Stimulated activated CD8-positive, alpha-beta memory T cell treated with anti-CD3 and anti-CD28 coated beads, Interleukin-7, amount 100 ng/mL, for 1 hour (primary cell): ENCODE measurements at regions not wholly inside any gene's neighbourhood (a gene's known extent, or its start where the extent isn't known, plus 50 kb on each side); places are given as distances from the start of the nearest gene placed in this dataset.

Source experiments
- DNase-seq, 2 donors: peaks; one replicate each; pipeline ENCODE4 v3.0.0-alpha.2; 2020; ENCODE audit warnings: low read depth in 2 of 2

DNA sequence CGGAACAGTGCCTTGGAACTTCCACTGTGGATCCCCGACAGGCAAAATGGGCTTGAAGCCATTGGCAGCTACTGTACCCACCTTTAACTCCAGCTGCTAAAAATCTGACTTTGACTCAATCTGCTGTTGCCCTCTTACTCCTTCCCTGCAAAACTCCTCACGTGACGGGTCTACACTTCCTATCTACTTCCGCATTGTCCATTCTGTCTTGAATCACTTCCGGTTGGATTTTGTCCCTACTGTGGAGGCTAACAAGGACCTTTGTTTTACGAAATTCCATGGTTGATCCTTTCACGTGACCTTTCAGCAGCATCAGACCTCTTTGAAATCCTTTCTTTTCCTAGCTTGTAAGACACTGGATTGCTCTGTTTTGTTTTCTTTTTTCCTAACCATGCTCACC lies 268.4 kb downstream of the PRDM2 start:
- no peak for DNase-seq

DNA sequence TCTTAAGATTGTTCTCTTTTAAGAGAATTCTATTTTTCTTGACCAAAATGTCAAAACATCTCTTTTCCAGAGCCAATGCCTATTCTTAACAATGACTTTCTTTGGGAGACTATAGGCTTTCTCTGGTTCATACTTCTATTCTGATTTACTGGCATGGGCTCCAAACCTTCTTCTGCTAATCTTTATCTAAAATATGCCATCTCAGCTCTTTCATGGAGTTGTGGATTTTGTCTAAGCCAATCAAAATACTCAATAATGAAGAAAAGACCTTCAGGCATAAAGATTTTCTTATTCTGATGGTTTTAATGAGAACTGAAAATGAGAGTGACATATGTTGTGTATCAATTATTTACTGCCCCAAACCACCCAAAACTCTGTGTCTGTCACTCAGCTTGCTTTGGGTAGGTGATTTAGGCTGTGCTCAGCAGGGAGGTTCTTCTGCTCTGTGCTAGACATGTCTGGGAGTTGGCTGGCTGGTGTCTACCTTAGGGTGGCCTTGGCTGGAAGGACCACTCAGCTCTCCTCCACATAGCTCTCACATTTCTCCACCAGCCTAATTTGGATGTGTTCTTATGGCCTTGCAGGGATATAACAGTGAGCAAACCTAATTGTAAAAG lies 270.8 kb downstream of the PRDM2 start:
- no peak for DNase-seq

DNA sequence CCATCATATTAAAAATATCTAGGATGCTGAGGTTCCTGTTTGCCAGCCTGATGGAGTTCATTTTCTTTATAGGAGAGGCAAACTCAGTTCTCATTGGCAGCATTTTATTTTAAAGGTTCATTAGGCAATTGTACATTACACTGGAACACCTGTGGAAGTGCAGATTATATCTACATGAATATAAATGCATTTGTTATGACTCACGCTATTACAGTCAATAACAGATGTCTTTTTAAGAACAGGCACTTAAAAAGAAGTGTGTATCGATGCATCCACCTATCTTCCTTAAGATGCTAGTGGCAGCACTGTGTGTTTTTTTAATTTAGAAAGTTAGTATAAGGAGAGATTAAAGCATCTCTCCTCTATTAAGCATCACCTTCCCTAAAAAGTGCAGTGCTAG lies 276.5 kb downstream of the PRDM2 start:
- no peak for DNase-seq

DNA sequence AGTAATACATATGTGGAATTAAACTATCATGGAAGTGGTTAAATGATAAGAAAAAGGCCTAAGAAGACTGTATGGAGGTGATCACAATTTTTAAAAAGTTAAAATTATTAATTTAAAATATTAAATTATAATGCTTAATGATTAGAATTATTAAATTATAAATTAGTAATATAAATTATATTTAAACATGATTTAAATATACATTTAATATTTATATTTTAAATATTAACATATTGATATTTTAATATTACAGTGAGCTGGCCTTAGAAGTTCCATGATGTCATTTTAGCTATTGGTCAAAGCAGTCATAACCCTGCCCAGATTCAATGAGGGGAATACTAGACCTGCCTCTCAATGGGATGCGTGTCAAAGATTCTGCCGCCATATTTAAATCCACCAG lies 281.2 kb downstream of the PRDM2 start:
- DNase-seq = no peak

DNA sequence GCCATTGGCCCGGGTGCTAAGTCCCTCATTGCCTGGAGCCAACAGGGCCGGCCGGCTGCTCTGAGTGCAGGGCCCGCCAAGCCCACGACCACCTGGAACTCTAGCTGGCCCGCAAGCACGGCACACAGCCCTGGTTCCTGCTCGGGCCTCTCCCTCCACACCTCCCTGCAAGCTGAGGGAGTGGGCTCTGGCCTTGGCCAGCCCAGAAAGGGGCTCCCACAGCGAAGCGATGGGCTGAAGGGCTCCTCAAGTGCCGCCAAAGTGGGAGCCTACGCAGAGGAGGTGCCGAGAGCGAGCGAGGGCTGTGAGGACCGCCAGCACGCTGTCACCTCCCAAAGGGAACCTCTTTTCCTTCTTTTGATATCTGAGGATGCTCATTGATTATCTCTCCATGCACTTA lies 283.4 kb downstream of the PRDM2 start:
- DNase-seq = no peak

DNA sequence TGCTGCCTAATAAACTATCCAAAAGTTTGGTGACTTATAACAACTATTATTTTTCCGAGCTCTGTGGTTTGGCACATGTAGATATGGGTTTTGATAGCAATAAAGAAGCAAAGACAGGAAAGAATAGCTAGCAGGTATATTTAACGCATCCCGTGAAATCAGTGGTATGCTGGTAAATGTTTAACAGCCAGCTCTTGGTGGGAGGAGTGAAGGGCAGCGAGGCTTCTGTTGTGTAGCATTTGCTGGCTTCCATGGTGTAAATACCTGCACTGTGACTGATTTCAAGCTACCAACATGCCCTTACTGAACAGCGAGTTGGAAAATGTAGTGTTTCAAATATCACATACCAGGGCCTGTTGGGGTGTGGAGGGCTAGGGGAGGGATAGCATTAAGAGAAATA lies 291.0 kb downstream of the PRDM2 start:
- DNase-seq = no peak

DNA sequence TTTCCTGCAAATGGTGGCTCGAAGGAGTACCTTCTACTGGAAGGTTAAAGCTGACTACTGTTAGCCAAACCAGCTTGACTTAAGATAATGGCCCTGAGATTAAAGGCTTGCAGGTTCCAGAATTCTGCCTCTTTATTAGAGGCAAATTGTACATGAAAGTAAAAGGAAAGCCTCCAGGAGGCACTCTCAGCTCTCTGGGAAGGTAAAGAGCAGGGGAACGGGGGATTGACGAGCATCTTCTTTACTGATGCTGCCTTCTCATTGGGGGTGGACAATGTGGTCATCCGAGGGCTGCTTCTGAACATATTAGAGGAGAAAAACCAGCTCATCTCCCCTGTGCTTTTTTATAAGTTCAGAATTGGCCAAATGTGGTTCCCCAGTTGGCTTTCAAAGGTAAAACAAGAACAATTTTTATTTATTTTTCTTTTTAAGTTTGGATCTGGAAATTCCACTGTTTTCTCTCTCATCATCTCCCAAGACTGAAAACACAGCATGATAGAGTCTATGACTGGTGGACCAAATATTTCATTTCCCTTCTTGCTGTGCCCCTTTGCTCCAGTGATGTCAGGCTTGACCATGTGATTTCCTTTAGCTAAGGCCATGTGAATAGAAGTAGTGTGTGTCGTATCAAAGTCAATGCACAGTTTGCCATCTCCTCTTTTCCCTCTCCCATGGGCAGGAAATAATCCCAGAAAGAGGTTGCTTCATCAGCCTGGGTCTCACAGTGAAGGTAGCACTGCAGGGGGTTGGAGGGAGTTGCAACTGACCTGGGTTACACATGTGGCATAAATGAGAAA lies 292.7 kb downstream of the PRDM2 start:
- DNase-seq = no peak

DNA sequence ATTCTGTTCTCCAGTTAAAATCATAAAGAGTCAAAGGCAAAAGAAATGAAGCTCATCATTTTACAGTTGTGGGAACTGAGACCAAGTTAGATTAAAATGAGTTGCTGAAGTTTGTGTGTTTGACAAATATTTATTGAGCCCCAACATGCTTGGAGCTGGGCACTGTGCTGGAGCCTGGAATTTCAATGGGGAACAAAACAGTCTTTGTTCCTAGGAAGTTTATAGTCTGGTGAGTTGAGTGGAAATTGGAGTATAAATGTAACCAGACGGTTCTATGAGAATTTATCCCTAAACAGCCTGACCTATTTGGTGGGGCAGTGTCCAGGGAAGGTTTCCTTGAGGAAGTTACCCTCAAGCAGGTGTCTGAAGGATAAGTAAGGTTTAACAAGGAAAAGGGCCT lies 294.4 kb downstream of the PRDM2 start:
- no peak for DNase-seq

DNA sequence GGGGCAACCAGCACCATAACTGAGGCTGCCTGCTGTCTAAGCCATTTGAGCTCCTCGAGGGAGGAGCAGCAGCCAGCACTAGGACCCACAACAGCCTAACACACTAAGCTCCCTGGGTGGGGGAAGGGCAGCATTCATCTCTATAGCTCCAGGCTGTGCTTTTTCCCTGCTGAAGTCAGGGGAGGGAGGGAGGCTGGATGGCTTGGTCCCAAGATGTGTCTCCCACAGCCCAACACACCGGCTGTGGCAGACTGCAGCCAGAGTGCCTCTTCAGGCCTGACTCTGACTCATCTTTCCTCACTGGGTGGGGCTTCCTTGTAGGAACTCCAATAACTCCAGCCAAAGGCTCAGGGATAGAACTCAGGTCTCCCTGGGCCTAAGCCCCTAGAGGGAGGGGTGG lies 296.3 kb downstream of the PRDM2 start:
- DNase-seq = no peak

DNA sequence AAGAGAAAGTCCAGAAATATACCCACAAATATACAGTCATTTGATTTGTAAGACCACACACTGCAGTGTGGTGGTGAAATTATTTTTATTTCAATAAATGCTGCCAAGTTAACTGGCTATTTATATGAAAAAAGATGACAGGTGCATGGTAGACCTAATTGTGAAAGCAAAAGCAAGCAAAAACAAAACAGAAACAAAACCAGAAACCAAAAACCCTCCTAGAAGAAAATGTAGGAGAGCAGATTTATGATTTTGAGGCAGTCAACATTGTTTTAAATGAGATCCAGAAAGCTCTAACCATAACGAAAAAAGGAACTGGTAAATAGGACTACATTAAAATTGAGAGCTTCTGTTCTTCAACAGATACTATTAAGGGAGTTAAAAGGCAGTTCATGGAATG lies 303.6 kb downstream of the PRDM2 start:
- DNase-seq = no peak

DNA sequence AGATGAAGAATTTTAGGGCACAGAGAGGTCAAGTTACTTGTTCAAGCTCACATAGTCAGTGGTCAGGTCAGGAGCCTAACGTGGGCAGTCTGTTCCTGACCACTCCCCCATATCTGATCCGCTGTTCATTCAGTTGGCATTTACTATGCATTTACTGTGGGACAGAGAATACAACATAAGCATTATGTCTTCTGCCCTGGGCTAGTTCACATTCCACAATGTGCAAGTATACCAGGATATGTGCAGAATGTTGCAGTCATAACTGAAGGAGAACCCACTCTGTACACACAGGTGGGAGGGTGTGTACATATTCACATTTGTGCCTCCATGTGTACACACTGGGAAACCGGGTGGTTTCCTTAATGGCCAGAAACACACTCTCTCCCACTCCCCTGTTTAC lies 309.6 kb downstream of the PRDM2 start:
- DNase-seq = no peak

DNA sequence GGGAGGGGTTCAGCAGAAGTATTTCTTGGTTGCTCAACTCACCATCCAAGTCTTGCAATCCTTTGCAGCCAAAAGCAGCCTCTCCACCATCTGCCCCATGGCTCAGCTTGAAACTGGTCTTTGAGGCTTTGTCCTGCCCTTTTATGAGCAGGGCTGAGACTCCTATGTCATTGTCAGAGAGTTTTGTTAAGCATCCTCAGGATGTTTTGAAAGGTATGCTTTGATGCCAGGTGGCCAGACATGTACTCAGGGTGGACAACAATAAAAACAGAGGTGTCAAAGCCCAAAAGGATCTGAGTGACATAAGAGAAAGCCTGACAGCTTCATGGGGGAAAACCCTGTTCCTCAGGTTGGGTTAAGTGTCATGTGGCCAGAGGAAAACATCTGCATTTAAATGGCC lies 310.5 kb downstream of the PRDM2 start:
- no peak for DNase-seq

DNA sequence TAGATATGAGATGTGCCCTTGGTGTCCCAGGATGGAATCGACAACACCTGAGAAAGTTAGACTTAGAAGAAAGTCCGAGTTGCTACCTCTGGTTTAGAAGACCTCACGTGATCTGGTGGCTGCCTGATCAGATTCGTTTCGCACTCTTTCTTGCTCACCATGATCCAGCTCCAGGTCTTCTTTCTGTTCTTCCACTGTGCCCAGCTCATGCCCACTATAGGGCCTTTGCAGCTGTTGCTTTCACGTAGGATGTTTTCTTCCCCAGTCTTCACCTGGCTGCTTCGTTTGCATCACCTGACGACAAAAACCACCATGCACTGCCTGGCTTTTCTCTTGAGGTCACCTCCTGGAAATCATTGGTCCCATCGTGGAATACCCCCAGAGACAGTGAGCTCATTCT lies 311.1 kb downstream of the PRDM2 start:
- DNase-seq = no peak

DNA sequence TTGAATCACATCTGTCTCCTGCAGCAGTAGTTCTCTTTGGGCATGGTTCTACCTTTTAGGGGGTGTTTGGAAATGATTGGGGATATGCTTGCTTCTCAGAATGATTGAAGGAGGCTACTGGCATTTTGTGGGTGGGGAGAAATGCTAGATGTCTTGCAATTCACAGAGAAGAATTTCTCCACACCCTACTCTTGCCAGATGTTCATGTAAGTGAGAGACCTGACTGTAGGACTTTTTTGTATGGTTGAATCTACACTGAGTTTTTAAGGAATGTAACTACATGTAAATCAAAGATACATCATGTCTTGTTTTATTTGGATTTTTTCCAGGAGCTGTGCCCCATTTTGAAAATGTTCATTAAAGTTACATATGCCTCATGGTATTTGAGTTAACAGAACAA lies 311.9 kb downstream of the PRDM2 start:
- DNase-seq = no peak

DNA sequence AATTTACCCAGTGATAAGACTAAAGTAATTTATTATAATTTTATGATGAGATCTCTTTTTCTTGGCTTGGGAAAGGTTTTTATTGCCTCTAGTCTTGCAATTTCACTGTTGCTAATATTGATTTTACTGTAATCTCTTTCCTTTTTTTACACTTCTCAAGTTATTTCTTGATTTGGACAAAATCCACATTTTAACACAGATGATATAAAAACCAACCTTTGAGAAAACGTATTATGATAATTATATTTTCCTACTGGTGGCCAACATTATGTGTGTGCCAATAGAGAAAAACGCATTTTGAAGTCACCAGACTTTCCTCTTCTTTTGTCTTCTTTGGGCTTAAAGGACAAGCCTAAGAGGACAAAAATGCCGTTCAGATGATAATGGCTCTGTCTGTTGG lies 314.9 kb downstream of the PRDM2 start:
- no peak for DNase-seq

DNA sequence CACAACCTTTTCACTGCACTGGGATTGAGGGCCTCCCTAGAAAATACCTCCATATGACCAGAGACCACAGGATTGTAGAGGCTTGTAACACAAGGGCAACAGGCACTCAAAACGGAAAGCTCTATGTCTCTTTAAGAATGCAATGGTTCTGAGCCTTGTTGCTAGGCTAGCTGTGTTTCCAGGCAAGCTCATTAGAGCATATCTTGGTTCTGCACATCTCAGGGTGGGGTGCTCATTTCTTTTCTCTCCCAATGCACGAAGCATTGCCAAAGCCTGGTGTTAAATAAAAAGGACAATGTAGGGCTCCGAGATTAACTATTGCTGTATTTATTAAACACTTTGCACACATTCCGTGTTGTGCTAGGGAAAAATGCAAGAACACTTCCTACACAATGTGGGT lies 315.9 kb downstream of the PRDM2 start:
- no peak for DNase-seq

DNA sequence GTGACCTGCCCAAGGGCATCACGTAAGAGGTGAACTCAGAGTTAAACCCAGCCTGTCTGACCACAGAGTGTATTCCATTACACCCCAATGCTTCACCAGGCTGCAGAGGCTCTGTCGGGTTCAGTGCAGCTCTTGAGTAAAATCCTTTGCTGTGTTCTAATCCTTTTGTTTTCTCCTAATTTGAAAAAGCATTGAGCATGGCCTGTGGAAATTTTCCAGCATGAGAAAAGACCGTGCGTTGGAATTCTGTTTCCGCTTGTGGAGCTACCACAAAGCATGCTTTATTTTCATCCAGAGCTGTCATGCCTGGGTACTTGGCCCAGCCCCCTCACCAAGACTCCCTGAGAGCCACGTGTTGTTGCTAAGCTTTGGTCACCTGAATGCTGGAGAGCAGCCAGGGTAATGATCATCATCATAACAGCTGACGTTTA lies 317.6 kb downstream of the PRDM2 start:
- DNase-seq = no peak

DNA sequence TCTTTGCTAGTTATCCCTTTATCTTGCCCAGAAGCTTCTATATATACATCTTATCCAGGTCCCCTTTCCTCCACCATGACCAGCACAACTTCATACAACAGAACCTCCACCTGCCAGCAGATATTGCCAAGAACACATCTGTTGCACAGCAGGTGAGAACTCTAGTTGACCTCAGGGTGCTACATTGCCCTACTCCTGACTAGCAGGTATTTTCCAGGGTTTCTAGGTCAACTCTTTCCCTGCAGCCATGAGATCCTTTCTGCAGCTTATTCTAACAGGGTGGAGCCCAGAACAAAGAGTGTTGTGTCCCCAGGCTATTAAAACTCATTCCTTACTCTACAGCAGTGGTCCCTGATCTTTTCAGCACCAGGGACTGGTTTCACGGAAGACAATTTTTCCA lies 319.5 kb downstream of the PRDM2 start:
- DNase-seq = no peak

DNA sequence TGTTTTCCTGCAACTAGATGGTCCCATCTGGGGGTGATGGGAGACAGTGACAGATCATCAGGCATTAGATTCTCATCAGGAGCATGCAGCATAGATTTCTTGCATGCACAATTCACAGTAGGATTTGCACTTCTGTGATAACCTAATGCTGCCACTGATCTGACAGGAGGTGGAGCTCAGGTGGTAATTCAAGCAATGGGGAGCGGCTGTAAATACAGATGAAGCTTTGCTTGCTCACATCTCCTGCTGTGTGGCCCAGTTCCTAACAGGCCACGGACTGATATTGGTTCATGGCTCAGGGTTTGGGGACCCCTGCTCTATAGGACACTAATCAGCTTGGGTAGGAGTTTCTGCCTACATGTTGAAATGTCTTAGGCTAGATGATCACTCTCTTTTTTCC lies 320.0 kb downstream of the PRDM2 start:
- DNase-seq = no peak

DNA sequence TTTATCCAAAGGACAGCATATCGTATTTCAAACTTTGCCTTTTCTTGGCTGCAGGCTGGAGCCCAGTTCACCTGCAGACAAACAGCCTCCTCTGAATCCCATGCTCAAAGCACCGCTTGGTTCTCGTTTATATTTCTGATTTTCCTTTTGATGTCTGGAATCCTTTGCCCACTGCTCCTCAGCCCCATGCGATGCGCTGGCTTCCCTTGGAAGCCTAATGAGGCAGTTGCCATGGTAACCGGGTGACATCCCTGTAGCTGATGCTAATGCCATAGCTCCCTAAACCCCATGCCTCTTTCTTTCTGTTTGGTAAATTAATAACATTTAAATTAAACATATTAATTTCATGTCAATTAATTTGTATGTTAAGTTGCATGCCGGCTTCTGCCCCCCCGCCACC lies 327.1 kb downstream of the PRDM2 start:
- DNase-seq = no peak

DNA sequence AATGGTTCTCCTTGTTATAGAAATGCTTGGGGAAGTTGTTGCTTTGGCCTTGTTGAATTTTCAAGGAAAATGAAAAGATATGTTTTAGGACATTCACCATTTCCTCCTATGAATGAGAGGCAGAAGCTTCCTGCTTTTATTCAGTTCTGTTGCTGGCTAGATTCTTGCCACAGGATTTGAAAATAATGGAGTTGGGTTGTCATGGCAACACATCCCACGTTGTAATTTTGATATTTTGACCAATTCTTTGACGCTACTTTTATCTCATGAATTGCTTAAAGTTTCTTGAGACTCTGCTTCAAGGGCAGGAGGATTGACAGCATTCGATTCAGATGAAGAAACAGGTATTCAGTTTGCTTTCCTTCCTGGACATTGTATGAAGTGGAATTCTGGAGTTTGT lies 331.5 kb downstream of the PRDM2 start:
- DNase-seq = no peak

DNA sequence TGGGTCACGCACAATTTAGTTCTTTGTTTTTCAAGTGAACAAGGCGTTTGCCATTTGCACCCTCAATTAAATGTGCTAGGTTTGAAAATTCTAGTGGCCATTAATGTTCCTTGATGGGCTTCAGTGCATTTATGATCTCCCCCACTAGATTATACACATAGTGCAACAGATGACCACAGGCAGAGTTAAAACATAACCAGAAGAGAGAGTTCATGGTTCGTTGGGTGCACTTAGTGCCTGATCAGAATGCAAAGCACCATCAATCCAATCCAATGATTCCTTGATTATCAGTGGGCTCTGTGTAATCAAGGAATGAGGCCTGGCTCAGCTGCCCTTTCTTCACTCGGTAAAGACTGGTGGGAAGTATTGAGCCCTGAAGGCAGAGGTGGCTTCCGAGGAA lies 334.5 kb downstream of the PRDM2 start:
- no peak for DNase-seq

DNA sequence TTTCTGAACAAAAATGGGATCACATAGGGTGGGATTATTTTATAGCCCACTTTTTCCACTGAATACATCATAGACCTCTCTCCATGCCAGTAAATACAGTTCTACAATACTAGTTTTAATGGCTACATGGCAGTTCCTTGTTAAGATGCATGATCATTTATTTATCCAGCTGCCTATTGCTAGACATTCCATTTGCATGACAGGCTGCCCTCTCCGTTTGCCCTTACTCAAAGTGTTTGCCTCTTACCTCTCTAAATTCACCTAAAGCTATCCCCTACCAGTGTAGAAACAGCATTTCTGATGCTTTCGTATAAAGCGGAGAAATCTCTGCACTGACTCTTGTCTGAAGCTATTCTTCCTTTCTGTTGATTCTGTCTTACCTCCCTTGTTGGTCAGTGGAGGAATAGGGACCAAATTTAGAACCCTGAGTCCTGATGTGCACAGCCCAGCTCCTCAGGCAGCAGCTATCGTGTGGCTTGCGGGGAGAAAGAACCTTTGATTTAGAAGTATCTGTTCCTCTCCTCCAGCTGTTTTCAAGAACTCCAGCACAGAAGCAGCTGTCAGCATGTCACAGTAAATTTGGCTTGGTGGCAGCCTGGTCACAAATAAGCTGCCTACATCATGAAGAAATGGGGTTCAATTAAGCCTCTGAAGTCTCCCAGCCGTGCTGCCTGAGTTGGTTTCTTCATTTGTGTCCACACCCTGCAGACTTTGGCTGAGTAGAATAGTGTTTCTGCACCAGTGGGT lies 337.3 kb downstream of the PRDM2 start:
- no peak for DNase-seq
